HCT116 (cell line): ENCODE measurements at regions not wholly inside any gene's neighbourhood (a gene's known extent, or its start where the extent isn't known, plus 50 kb on each side); places are given as distances from the start of the nearest gene placed in this dataset.

Source experiments
- EZH2phosphoT487 ChIP-seq: fragments of 200-600 bp; IDR thresholded peaks from 2 replicates; pipeline ENCODE4 v1.6.1; 2018; ENCODE audit warnings: antibody characterized with exemption, borderline replicate concordance
- POLR2A ChIP-seq: IDR thresholded peaks from 2 replicates; pipeline ENCODE4 v1.7.0; 2011; ENCODE audit warnings: borderline replicate concordance; ENCODE audit not compliant: insufficient read depth, insufficient read length; ENCODE audit errors: extremely low read depth

GRCh38 chr5:115372146-115372545 is 75.7 kb upstream of the CCDC112 start:
- TF ChIP-seq POLR2A: no peak
- no peak for TF ChIP-seq EZH2phosphoT487
